PC-9 (cell line): ENCODE measurements at regions not wholly inside any gene's neighbourhood (a gene's known extent, or its start where the extent isn't known, plus 50 kb on each side); places are given as distances from the start of the nearest gene placed in this dataset.

ENCODE experiments used
- CTCF ChIP-seq: fragments of 200-600 bp; sonication (generic); conservative IDR thresholded peaks from 2 replicates; pipeline ENCODE4 v1.6.1; 2017; ENCODE audit warnings: mixed run types, antibody characterized with exemption, mild to moderate bottlenecking, moderate library complexity
- EZH2 ChIP-seq: fragments of 200-600 bp; sonication (generic); IDR thresholded peaks from 2 replicates; pipeline ENCODE4 v1.8.0; 2017; ENCODE audit warnings: antibody characterized with exemption, low read depth

GRCh38 chr15:45871121-45871855, 236.5 kb downstream of the SQOR start:
- TF ChIP-seq EZH2, result no peak
- TF ChIP-seq CTCF, result no peak
